ENCODE measurements at regions not wholly inside any gene's neighbourhood (a gene's known extent, or its start where the extent isn't known, plus 50 kb on each side); places are given as distances from the start of the nearest gene placed in this dataset.
"Not testable (repeated sequence)": the region's sequence is repeated elsewhere in the genome, so short reads cannot be mapped to it uniquely, and the experiment has no call there.

DNA sequence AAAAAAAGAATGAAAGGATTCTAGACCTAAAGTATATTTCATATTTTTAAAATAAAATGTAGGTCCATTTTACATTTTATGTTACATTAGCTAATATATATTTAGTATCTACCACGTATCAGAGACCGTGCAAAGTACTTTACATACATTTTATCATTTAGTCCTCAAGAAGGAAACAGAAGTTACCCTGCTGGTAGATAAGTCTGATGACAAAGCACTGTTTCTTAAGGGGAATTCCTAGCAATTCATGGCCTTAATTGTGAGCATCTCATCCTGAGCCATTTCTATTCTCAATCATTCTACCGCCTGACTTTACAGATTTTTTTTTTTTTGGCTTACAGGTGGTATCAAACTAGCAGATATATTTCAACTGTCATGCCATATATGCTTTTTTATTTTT lies 367.7 kb downstream of the PRELID2 start:
- DNase-seq (ENCODE audit: low spot score in 2 of 2), result no peak
- Histone ChIP-seq H3K36me3 (replicated peaks) (no peaks in the 10 kb centered on the region), H3K4me1 (no peaks in the 10 kb centered on the region), H3K9me3 (no peaks in the 10 kb centered on the region), H3K4me3 (no peak overlapping the region), H3K27me3 (ENCODE audit: low read depth) (no peaks in the 10 kb centered on the region)
- in situ Hi-C loops (cut with MboI; ENCODE audit: low sequenced_read_pairs), result no loop called here

DNA sequence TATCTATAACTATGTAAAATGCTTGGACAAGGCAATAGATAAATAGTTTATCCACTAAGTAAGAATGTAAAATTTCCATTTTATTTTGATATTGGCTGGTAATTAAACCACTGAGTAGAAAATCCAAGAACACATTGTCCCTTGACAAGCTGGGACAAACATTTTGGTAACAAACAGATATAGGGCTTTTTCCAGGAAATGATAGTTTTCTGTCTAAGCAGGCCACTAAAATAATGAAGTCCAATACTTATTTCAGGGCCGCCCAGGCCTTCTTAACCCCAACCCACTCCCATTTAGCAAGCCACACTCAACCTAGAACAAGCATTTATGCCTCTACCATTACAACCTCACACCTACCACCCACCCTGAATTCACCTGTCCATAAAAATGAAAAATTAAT lies 368.6 kb downstream of the PRELID2 start:
- no peak for DNase-seq (ENCODE audit: low spot score in 2 of 2)
- no peak overlapping the region for H3K4me3 ChIP-seq
- no peaks in the 10 kb centered on the region for H3K4me1 ChIP-seq
- H3K36me3 ChIP-seq (replicated peaks), result no peaks in the 10 kb centered on the region
- in situ Hi-C loops (cut with MboI; ENCODE audit: low sequenced_read_pairs), result no loop called here
- no peaks in the 10 kb centered on the region for H3K9me3 ChIP-seq
- no peaks in the 10 kb centered on the region for H3K27me3 ChIP-seq (ENCODE audit: low read depth)

DNA sequence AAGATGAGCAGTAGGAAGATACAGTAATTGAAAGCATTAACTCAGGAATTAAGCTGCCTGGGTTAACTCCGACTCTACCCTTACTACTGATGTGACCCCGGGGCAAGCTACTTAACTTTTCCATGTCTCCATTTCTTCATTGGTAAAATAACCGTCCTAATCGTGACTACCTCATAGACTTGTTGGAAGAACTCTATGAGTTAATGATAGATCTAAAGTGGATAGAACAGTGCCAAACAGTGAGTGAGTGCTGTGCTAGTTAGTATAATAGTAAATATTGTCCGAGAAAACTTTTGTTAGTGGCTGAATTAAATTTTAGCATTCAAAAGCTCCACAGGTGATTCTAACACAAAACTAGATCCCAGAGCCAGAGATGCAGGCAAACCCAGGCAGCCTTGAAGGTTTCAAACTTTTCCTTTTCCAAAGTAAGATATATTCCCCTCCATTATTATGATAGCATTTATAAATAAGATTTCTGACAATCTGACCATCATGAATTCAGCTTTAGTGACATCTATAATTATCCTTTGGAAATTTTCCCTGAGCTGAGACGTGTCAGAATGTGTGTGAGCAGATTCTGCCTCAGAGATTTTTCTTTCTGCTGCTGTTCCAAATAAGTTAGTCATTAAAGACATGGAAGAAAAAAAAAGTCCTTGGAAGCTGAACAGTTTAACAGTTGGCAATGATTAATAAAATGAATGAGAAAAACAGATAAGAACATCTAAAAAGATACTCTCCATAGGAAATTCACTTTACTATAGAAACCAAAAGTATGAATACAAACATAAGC lies 369.5 kb downstream of the PRELID2 start:
- no peaks in the 10 kb centered on the region for H3K9me3 ChIP-seq
- no peaks in the 10 kb centered on the region for H3K27me3 ChIP-seq (ENCODE audit: low read depth)
- H3K4me1 ChIP-seq, result no peaks in the 10 kb centered on the region
- no peak for DNase-seq (ENCODE audit: low spot score in 2 of 2)
- no peaks in the 10 kb centered on the region for H3K36me3 ChIP-seq (replicated peaks)
- in situ Hi-C loops (cut with MboI; ENCODE audit: low sequenced_read_pairs), result no loop called here
- no peak overlapping the region for H3K4me3 ChIP-seq

DNA sequence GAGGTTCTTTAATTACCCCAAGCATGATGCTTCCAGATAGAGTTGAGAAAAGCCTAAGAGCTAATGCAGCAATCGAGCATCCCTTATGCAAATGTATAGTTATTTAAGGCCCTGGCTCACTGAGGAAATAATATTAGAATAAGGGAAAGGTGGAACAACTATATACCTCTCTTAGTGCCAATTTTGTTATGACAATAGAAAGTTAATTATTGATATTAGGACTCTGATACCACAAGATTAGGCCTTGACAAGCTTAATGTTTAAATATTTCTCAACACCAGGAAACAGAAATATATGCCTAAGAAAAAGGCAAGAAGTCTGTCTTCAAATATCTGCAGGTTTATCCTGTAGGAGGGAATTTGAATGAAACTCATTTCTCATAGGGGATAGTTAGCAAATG lies 371.0 kb downstream of the PRELID2 start:
- no peaks in the 10 kb centered on the region for H3K27me3 ChIP-seq (ENCODE audit: low read depth)
- H3K4me3 ChIP-seq, result no peak overlapping the region
- in situ Hi-C loops (cut with MboI; ENCODE audit: low sequenced_read_pairs), result no loop called here
- DNase-seq (ENCODE audit: low spot score in 2 of 2), result no peak
- no peaks in the 10 kb centered on the region for H3K4me1 ChIP-seq
- no peaks in the 10 kb centered on the region for H3K9me3 ChIP-seq
- H3K36me3 ChIP-seq (replicated peaks), result no peaks in the 10 kb centered on the region

DNA sequence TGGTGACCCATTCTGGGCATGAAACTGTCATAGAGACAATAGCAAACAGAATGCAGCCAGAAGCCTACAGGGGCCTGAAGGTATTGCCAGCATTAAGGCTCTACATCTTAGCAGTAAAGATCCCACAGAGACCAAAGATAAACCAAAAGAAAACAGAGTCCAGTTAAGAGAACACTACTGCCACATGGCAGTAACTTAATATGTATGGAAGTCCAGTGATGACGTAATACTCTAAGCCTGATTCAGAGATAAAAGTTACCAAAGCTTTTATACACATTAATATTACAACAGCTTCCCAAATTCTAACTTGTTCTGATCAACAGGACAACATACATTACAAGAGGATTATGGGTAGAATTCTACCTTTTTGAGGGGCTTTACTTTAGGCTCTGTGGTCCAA lies 371.5 kb downstream of the PRELID2 start:
- DNase-seq (ENCODE audit: low spot score in 2 of 2), result no peak
- in situ Hi-C loops (cut with MboI; ENCODE audit: low sequenced_read_pairs), result no loop called here
- Histone ChIP-seq H3K4me1 (no peaks in the 10 kb centered on the region), H3K36me3 (replicated peaks) (no peaks in the 10 kb centered on the region), H3K4me3 (no peak overlapping the region), H3K9me3 (no peaks in the 10 kb centered on the region), H3K27me3 (ENCODE audit: low read depth) (no peaks in the 10 kb centered on the region)

DNA sequence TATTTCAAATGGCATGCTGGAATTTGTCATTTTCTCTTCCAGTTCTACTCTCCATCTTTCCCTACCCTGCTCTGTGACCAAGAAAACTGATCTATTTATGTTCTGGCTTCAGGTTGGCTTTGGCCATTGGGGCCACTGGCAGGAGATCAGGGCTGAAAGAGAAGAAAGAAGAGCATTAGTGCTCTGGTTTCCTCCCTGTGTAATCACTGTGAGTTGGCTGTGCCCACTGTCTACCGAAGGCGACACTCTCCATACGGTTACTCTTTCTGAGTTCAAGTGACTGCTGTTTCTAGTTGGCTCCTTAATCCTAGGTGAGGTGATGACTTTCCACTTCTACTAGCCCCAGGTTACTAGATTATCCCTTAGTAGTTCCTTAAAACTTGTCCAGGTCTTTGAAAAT lies 372.6 kb downstream of the PRELID2 start:
- no peaks in the 10 kb centered on the region for H3K27me3 ChIP-seq (ENCODE audit: low read depth)
- in situ Hi-C loops (cut with MboI; ENCODE audit: low sequenced_read_pairs), result no loop called here
- no peaks in the 10 kb centered on the region for H3K4me1 ChIP-seq
- H3K36me3 ChIP-seq (replicated peaks), result no peaks in the 10 kb centered on the region
- no peaks in the 10 kb centered on the region for H3K9me3 ChIP-seq
- no peak for DNase-seq (ENCODE audit: low spot score in 2 of 2)
- no peak overlapping the region for H3K4me3 ChIP-seq

DNA sequence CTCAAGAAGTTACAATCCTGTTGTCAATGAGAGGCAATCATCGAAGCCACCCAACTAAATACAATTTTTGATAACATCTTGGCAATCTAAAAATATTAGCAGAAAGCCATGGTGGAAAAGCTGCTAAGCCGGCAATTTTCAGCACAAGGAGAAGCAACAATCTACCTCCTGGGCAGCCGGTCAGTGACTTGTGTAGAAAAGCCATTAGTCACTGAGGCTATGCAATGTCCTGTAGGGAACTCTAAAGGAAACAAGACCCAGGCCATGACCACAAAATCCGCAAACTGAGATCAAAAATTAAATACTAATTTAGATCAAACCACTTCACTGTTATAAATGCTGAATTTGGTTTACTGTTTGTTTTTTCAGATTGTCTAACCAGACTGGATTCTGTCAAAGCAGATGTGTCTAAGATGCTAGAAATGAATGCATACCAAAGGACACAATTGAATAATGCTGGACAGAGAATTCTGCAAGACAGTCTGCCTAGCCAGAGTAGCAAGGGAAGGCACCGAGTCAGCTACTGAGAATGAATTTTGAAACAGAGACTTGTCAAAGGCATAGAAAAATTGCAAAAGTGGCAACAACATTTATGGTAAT lies 384.8 kb downstream of the PRELID2 start:
- H3K9me3 ChIP-seq, result no peaks in the 10 kb centered on the region
- DNase-seq (ENCODE audit: low spot score in 2 of 2), result no peak
- H3K4me3 ChIP-seq, result no peak overlapping the region
- H3K36me3 ChIP-seq (replicated peaks), result no peaks in the 10 kb centered on the region
- in situ Hi-C loops (cut with MboI; ENCODE audit: low sequenced_read_pairs), result no loop called here
- no peaks in the 10 kb centered on the region for H3K27me3 ChIP-seq (ENCODE audit: low read depth)
- H3K4me1 ChIP-seq, result no peaks in the 10 kb centered on the region

DNA sequence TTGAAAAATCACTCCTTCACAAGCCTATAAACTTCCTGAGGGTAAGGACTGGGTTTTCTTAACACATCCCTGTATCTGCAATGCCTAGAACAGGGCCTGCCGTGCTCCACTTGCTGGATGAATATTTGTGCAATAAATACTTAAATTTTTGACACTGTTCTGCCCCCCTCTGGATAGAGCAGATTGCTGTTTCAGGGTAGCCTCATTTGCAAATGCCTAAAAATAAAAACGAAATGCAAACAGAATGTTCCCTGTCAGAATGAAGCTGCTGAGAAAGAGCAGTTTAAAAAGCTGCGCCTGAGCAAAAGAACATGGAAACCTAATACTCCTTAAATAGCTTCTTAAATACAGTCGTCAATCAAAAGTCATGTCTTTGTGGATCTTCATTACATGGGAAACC lies 385.3 kb downstream of the PRELID2 start:
- no peaks in the 10 kb centered on the region for H3K27me3 ChIP-seq (ENCODE audit: low read depth)
- H3K4me1 ChIP-seq, result no peaks in the 10 kb centered on the region
- no peaks in the 10 kb centered on the region for H3K9me3 ChIP-seq
- no peak for DNase-seq (ENCODE audit: low spot score in 2 of 2)
- in situ Hi-C loops (cut with MboI; ENCODE audit: low sequenced_read_pairs), result no loop called here
- H3K4me3 ChIP-seq, result no peak overlapping the region
- H3K36me3 ChIP-seq (replicated peaks), result no peaks in the 10 kb centered on the region

DNA sequence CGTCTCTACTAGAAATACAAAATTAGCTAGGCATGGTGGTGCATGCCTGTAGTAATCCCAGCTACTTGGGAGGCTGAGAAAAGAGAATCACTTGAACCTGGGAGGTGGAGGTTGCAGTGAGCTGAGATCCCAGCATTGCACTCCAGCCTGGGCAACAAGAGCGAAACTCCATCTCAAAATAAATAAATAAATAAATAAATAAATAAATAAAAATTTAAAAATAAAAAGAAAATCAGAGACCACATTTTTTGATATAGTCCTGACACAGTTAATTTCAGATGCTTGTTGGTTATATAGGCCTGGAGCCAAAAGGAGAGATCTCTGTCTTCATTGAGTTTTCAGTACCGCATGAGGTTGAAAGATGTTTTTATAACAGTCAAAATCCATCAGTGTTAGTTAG lies 388.3 kb downstream of the PRELID2 start:
- in situ Hi-C loops (cut with MboI; ENCODE audit: low sequenced_read_pairs); H3K4me3 ChIP-seq; H3K4me1 ChIP-seq; H3K9me3 ChIP-seq; H3K36me3 ChIP-seq (replicated peaks); DNase-seq (ENCODE audit: low spot score in 2 of 2); H3K27me3 ChIP-seq (ENCODE audit: low read depth): not testable (repeated sequence)

DNA sequence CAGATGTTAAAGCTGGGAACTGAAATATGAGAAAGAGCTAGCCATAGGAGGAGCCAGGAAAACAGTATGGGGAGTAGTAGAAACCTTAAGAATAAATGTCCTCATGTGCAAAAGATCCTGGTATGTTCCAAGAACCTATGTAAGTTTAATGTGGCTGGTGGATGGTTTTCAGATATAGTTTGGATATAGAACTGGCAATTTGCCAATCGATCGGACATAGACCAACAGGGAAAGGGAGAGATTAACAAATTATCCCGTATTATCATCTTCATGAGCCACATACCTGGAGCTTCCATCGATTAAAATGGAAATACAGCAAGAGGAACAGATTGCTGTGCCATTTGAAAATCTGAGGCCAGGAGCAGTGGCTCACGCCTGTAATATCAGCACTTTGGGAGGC lies 388.7 kb downstream of the PRELID2 start:
- Histone ChIP-seq H3K27me3 (ENCODE audit: low read depth) (no peaks in the 10 kb centered on the region), H3K36me3 (replicated peaks) (no peaks in the 10 kb centered on the region), H3K4me1 (no peaks in the 10 kb centered on the region), H3K9me3 (no peaks in the 10 kb centered on the region), H3K4me3 (no peak overlapping the region)
- in situ Hi-C loops (cut with MboI; ENCODE audit: low sequenced_read_pairs), result no loop called here
- no peak for DNase-seq (ENCODE audit: low spot score in 2 of 2)

DNA sequence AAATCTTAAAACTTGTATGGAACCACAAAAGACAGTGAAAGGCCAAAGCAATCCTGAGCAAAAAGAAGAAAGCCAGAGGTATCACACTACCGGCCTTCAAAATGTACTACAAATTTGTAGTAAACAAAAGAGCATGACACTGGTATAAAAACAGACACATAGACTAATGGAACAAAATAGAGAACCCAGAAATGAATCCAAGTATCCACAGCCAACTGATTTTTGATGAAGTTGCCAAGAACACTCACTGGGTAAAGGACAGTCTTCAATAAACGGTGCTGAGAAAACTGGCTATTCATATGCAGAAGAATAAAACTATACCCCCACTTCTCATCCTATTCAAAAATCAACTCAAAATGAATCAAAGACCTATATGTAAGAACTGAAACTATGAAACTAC lies 390.1 kb downstream of the PRELID2 start:
- no peaks in the 10 kb centered on the region for H3K9me3 ChIP-seq
- H3K4me3 ChIP-seq, result no peak overlapping the region
- no peak for DNase-seq (ENCODE audit: low spot score in 2 of 2)
- in situ Hi-C loops (cut with MboI; ENCODE audit: low sequenced_read_pairs), result no loop called here
- H3K4me1 ChIP-seq, result no peaks in the 10 kb centered on the region
- H3K36me3 ChIP-seq (replicated peaks), result no peaks in the 10 kb centered on the region
- H3K27me3 ChIP-seq (ENCODE audit: low read depth), result no peaks in the 10 kb centered on the region

DNA sequence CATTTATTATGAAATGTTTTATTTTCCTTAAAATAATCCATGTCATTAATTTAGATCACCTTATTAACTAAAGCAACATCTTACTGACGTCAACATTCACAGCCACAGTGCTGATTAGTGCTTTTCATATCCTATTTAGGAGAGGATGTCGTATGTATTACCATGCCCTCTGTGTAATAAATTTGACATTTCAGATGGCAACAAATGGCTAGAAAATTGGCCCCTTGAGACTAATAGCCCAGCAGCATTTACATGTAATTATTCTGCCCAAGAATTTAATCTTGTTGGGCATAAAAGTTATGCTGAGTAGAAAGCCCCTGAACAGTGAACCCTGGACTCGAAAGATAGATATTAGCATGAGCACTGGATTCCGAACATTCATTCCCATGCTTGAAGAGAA lies 391.2 kb downstream of the PRELID2 start:
- Histone ChIP-seq H3K4me1 (no peaks in the 10 kb centered on the region), H3K36me3 (replicated peaks) (no peaks in the 10 kb centered on the region), H3K27me3 (ENCODE audit: low read depth) (no peaks in the 10 kb centered on the region), H3K9me3 (no peaks in the 10 kb centered on the region), H3K4me3 (no peak overlapping the region)
- in situ Hi-C loops (cut with MboI; ENCODE audit: low sequenced_read_pairs), result no loop called here
- DNase-seq (ENCODE audit: low spot score in 2 of 2), result no peak

DNA sequence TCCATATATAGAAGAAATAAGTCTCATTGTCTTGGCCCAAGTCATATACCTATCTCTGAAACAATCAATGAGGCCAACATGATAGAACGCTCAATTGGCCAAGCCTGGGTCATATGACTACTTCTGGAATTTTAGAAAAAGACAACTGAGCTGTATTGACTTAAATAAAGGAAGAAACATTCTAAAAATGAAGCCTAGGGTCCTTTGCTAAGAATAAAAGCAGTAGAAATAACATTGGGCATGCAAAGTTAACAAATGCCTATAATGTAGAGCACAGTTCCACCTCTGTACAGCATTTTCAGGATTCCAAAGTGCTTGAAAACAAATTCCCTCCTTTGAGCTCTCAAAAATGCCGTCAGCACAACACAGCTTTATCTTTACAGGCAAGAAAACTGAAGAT lies 391.8 kb downstream of the PRELID2 start:
- Histone ChIP-seq H3K4me1 (no peaks in the 10 kb centered on the region), H3K9me3 (no peaks in the 10 kb centered on the region), H3K36me3 (replicated peaks) (no peaks in the 10 kb centered on the region), H3K27me3 (ENCODE audit: low read depth) (no peaks in the 10 kb centered on the region), H3K4me3 (no peak overlapping the region)
- DNase-seq (ENCODE audit: low spot score in 2 of 2), result no peak
- in situ Hi-C loops (cut with MboI; ENCODE audit: low sequenced_read_pairs), result no loop called here

DNA sequence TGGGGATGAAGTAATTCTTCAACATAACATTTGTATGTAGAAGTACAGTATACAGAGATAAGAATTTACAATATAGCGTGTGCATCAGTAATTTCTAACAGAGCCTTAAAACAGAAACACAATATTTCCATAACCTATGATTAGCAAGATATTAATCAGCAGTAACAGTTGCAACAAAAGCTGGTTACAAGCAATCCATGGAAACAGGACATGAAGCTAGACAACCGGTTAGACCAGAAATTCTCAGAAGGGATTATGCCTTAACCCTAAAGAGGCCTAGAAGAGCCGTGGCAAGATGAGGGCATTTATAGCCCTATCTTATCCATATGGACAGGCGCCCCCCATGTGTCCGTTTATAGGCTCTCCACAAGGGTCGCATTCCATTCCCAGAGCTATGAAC lies 392.5 kb downstream of the PRELID2 start:
- in situ Hi-C loops (cut with MboI; ENCODE audit: low sequenced_read_pairs); H3K36me3 ChIP-seq (replicated peaks); H3K4me1 ChIP-seq; DNase-seq (ENCODE audit: low spot score in 2 of 2); H3K4me3 ChIP-seq; H3K9me3 ChIP-seq; H3K27me3 ChIP-seq (ENCODE audit: low read depth): not testable (repeated sequence)

DNA sequence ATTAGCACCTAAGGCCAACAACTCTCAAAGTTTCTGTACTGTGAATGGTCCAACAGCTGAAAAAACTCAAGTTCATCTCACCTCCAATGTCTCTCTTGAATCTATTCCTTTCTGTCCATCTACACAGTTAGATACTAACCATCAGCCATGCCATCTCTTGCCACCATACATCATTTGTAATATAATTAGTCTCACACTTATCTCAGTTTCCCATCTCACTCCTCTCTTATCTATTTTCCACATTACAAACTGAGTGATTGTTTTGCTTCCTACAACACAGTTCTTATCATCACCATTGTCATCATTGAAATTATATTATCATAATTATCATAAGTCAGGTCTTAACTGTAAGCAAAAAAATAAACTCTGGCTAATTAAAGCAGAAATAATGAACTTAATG lies 393.9 kb downstream of the PRELID2 start:
- Histone ChIP-seq H3K4me3 (no peak overlapping the region), H3K27me3 (ENCODE audit: low read depth) (no peaks in the 10 kb centered on the region), H3K9me3 (no peaks in the 10 kb centered on the region), H3K36me3 (replicated peaks) (no peaks in the 10 kb centered on the region), H3K4me1 (no peaks in the 10 kb centered on the region)
- in situ Hi-C loops (cut with MboI; ENCODE audit: low sequenced_read_pairs), result no loop called here
- DNase-seq (ENCODE audit: low spot score in 2 of 2), result no peak
